ENCODE measurements at regions not wholly inside any gene's neighbourhood (a gene's known extent, or its start where the extent isn't known, plus 50 kb on each side); places are given as distances from the start of the nearest gene placed in this dataset.

DNA sequence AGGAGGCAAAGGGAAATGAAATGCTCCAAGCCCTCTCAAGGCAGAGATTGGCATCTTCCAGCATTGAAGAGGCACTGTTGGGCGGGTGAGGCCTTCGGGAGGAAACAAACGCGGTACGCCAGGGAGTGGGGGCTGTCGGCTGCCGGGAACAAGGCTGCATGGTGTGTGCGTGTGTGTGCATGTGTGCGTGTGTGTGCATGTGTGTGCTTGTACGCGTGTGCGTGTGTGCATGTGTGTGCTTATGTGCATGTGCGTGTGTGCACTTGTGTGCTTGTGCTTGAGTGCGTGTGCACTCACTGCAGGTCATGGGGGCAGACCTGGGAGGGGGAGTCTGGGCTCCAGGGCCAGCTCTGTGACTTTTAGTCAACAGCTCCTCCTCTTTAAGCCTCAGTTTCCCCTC, 113.6 kb upstream of the ADRA2C start:
- no peak for DNase-seq (ENCODE audit: low read depth)

DNA sequence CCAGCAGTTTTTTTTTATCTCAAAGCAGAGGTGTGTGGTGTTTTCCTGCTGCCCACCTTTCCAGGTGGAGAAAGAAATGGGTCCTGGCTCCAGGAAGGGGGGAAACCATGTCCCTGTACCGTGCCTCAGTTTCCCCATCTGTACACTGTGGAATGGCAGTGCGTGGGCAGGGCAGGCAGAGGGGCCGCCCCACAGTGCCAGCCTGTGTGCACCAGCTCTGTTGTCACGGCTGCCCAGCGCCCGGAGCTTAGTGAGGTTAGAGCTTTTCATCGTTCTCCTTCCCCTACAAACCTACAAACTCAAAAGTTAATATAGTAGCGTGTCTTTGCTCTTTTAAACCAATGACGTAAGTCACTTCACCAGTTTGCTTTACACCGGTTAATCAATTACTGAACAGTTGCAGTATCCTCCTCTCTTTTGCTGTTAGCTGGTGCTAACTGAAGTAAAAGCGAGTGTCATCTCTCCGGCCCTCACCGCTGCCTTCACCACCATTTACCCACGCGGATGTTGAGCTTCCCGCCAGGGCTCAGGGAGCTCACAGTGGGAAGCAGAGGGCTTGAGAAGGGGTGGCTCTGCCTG, 114.8 kb upstream of the ADRA2C start:
- no peak for DNase-seq (ENCODE audit: low read depth)

DNA sequence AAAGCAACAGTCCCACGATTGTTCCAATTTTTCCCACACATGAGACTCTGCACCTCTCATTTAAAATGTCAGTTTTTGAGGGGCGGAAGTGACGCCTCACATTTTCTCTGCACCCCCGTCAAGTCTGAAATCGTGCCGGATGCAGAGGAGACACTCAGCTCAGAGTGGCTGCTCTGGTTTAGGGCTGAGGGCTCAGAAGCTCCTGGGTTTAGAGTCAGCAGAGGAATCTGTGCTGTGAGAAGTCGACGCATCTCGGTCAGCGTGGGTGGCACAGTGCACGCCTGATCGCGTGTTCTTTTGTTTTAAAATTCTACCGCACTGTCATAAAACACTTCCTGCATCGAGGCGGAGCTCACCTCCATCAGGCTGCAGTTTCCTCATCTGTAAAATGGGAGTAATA, 116.7 kb upstream of the ADRA2C start:
- no peak for DNase-seq (ENCODE audit: low read depth)

- DNase-seq (ENCODE audit: low read depth): no peak
These were observed 116.5 kb upstream of the LRPAP1 start for GRCh38 chr4:3648731-3649130.

DNA sequence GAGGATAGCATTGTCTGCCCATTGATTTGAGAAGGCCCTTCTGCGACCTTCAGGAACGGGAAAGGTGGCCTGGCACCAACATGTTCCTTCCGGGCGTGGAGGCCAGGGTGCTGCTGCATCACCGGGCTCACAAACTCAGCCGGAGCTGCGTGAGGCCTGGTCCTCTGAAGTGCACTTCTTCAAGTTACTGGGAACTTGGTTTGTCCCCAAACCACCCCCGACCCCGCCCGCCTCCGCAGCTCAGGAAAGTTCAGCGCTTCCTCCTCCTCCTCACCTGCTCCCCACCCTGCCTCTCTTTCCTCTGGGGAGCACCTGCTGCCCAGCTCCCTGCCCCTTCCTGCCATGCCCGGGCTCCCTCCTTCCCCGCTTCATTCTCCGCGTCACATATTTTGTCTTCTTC, 116.0 kb upstream of the LRPAP1 start:
- no peak for DNase-seq (ENCODE audit: low read depth)

DNA sequence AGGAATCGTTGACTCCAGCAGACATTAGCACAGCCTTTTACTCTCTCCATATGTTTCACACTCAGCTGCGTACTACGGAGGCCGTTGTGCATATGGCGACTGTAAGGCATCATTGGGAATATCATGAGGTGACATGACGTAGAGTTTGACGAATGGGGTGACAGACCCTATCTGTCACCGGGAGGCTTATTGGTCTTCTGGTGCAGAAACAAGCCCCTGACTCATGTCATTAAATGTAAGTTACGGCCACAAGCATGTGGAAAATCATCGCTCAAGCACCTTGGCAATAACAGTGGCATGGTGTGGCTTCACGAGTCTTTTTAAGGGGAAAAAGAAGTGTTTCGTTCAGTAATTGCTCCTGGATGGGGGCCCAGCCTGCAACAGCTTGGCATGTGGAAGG, 115.2 kb upstream of the LRPAP1 start:
- no peak for DNase-seq (ENCODE audit: low read depth)

DNA sequence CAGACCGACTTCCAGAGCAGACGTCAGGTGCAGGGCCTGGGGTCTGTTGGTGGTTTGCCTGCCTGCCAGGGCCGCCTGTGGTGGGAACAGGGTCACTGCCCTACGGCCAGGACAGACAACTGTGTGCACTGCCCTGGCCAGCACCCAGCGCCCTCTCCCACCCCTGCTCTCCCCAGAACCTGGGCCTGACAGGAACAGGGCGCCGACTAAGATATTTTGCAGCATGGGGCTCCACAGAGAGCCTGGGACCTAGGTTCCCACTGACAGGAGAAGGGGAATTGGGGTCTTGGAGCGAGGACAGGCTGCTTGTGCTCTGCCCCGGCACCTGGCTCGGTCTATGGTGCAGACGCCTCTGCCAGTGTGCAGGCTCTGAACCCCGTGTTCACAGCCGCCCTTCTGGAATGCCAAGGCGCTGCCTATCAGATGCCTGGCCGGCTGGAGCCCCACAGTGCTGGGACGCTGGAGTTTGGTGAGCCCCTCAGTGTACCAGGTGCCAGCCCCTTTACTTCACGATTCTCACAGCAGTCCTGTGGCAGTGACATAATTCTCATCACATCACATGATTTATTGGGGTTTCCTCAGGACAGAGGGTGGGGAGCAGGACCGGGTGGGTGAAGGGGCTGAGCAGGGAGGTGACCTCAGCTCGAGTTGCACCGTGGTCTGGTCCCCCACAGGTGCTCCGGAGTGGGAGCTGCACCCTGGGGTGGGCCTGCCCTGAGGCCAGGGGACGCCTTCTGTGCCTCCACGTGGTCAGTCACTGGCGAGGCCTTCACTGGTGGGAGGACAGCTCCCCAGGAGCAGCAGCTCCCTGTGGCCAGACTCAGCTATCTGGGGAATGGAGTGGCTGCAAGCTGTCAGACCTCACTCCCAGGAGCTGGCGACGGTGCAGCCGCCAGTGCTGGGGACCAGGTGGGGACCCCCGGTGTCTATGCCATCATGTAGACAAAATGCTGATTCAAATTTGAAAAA, 113.8 kb upstream of the LRPAP1 start:
- peak; percentile 87 for DNase-seq (ENCODE audit: low read depth)

DNA sequence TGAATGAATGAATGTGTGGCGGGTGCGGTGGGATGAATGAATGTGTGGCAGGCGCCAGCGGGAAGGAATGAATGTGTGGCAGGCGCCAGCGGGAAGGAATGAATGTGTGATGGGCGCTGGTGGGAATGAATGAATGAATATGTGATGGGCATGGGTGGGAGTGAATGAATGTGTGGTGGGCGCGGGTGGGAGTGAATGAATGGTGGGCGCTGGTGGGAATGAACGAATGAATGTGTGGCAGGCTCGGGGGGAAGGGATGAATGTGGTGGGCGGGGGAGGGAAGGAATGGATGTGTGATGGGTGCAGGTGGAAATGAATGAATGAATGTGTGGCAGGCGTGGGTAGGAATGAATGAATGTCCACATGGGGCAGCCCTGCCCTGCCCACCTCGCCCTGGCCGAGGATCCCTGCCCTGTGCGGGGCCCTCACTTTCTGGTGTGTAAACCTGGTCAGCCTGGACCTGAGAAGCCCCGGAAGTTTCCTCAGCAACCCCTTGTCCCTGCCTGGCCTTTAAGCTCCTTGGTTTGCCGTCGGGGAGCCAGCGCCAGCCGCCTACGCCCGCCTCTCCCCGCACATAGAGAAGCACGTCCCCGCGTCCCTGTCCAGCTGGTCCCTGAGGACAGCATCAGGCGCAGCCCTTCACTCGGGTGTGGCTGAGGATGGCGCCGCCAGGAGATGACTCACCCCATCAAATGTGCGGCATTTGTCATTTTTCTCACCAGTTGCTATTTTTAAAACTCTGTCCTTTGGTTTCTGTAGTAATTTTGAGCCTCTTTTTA, 112.8 kb upstream of the LRPAP1 start:
- DNase-seq (ENCODE audit: low read depth): peak; percentile 87

- no peak for DNase-seq (ENCODE audit: low read depth)
These were observed 111.6 kb upstream of the LRPAP1 start for GRCh38 chr4:3643518-3644433.

- no peak for DNase-seq (ENCODE audit: low read depth)
These were observed 110.7 kb upstream of the LRPAP1 start for GRCh38 chr4:3642806-3643517.

- no peak for DNase-seq (ENCODE audit: low read depth)
These were observed 109.9 kb upstream of the LRPAP1 start for GRCh38 chr4:3642056-3642630.

DNA sequence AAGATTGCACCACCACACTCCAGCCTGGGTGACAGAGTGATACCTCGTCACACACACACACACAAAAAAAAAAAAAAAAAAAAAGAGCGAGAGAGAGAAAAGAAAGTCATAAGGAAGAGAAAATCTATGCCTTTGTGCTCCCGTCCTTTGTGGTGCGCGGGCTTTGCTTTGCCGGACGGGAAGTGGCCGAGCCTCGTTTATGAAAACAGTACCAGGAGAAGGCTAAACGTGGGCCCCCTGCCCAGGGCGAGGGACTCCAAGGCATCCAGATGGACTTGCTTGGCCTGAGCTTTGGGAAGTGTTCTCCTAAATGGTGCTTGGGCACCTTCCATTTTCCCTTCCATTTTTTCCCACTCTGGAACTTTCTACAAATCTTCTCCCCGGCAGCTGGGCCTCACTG, 109.3 kb upstream of the LRPAP1 start:
- DNase-seq (ENCODE audit: low read depth): no peak

DNA sequence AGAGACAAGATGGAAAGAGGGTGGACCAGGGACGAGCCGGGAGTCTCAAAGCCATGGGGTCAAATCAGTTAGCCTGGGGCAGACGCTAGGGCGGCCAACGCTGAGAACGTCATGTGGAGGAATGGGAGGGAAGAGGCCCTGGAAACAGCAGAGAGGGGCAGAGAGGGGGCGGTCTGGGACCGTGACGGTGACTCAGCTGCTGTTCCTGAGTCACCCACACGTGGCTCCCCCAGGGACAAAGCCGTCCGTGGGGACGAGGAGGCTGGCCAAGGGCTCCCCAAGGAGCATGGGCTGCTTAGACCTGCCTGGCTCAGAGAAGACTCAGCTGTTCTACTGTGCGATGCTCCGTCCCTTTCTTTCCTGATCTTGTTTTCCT, 108.4 kb upstream of the LRPAP1 start:
- no peak for DNase-seq (ENCODE audit: low read depth)

- DNase-seq (ENCODE audit: low read depth): no peak
These were observed 107.7 kb upstream of the LRPAP1 start for GRCh38 chr4:3639613-3640586.

DNA sequence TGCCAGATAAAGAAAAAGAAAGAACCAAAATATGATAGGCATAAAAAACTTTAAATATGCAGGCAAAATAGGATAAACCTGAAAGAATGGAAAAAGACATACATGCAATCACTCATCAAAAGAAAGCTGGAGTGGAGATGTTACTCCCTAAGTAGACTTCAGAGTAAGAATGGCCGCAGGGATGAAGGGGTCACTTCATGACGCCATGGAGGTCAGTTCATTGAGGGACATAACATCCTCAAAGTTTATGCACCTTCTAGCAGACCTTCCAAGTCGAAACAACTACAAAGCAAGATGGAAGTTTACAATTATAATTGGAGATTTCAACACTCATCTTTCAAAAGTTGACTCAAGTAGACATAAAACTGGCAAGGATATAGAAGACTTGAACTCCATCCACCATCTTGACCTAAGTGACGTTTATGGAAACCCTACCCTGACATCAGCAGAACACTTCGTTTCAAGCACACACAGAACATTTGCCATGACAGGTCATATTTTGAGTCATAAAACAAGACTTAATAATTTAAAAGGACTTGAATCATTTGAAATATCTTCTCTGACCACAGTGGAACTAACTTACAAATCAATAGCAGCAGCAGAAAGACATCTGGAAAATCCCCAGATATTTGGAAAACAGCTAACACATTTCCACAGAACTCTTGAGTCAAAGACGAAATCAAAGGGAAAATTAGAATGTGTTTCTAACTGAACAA, 106.0 kb upstream of the LRPAP1 start:
- no peak for DNase-seq (ENCODE audit: low read depth)

GRCh38 chr4:3637326-3638016, 105.2 kb upstream of the LRPAP1 start:
- DNase-seq (ENCODE audit: low read depth): no peak

DNA sequence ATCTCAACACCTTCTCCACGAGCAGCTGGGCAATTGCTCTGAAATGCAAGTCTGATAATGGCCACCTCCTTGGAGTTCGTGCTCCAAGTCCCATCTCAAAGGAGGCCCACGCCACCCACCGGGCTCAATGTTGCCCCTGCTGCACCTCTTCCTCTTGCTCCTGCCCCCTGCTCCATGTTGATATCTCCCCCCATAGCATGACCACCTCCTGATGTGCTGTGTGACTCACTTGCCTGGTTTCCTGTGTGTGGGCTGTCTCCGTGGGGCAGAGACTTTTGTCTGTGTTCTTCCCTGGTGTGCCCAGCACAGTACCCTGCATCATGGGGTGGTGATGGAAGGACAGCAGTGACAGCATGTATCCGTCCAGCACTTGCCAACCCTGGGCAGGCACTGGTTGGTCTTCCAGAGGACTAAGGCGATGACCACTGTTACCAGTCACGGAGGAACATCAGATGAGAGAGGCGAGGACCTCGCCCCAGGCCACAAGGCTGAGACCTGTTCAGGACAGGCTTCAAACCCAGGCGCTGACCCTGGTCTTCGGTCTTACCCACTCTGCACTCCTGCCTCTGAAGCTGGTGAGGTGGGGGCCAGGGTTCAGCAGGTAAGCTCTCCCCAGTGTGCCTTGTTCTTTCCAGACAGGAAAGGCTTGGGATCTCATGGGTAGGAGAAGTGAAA, 104.6 kb upstream of the LRPAP1 start:
- no peak for DNase-seq (ENCODE audit: low read depth)

Data from myocyte (in vitro differentiated cells).